GM10248 (cell line): ENCODE measurements at regions not wholly inside any gene's neighbourhood (a gene's known extent, or its start where the extent isn't known, plus 50 kb on each side); places are given as distances from the start of the nearest gene placed in this dataset.

Experiments used
- CTCF ChIA-PET: fragments of 300-600 bp; sonication (Branson Sonifier 250); formaldehyde crosslinking; extraction: SDS; loops from one replicate; lab custom pipeline; 2021; ENCODE audit warnings: antibody characterized with exemption; lab: Yijun Ruan, JAX
- POLR2A ChIA-PET: fragments of 350-650 bp; sonication (Branson Sonifier 250); formaldehyde crosslinking; extraction: SDS; loops from one replicate; lab custom pipeline; 2020; ENCODE audit warnings: antibody characterized with exemption; lab: Yijun Ruan, JAX
- DNase-seq: peaks from one replicate; pipeline ENCODE4 v3.0.0; 2012; ENCODE audit errors: extremely low spot score
- CTCF ChIP-seq: IDR thresholded peaks from 2 replicates; pipeline ENCODE4 v1.5.1; 2012; ENCODE audit warnings: mild to moderate bottlenecking, low read depth; ENCODE audit errors: extremely low read depth, missing control alignments, control extremely low read depth

GRCh38 chr6:114465511-114465910, 122.7 kb upstream of the HS3ST5 start:
- CTCF ChIA-PET, result interaction anchor here (1.1 to 1.5 kb wide), 3 partner anchors 11 to 21 kb away, joined by 3 read pairs; no protein-coding TSS in a partner anchor
- POLR2A ChIA-PET, result no interaction called here
- no peak for DNase-seq
- TF ChIP-seq CTCF, result no peak

GRCh38 chr6:114453737-114454276, 111.0 kb upstream of the HS3ST5 start:
- no peak for DNase-seq
- no peak for TF ChIP-seq CTCF
- POLR2A ChIA-PET, result no interaction called here
- CTCF ChIA-PET, result interaction anchor here (1.0 kb wide), 1 partner anchor 11 kb away, joined by 3 read pairs; no protein-coding TSS in a partner anchor

GRCh38 chr6:114452785-114453401, 110.1 kb upstream of the HS3ST5 start:
- TF ChIP-seq CTCF, result no peak
- CTCF ChIA-PET, result interaction anchor here (1.0 kb wide), 1 partner anchor 68 kb away, joined by 3 read pairs; no protein-coding TSS in a partner anchor
- no peak for DNase-seq
- POLR2A ChIA-PET, result no interaction called here

- POLR2A ChIA-PET, result no interaction called here
- TF ChIP-seq CTCF, result no peak
- DNase-seq, result no peak
- CTCF ChIA-PET, result interaction anchor here (1.1 kb wide), 1 partner anchor 14 kb away, joined by 3 read pairs; no protein-coding TSS in a partner anchor
Observed at GRCh38 chr6:114450631-114451030, 107.8 kb upstream of the HS3ST5 start.

- no peak for TF ChIP-seq CTCF
- ChIA-PET CTCF (interaction anchor here (1.1 kb wide), 1 partner anchor 15 kb away, joined by 3 read pairs; no protein-coding TSS in a partner anchor), POLR2A (no interaction called here)
- no peak for DNase-seq
Observed at GRCh38 chr6:114449659-114450058, 106.8 kb upstream of the HS3ST5 start.

- CTCF ChIA-PET, result interaction anchor here (1.1 kb wide), 2 partner anchors 12 to 25 kb away, joined by 3 read pairs; no protein-coding TSS in a partner anchor
- no peak for TF ChIP-seq CTCF
- DNase-seq, result no peak
- POLR2A ChIA-PET, result no interaction called here
Observed at GRCh38 chr6:114446342-114446741, 103.5 kb upstream of the HS3ST5 start.
